H1 (cell line): ENCODE measurements at regions not wholly inside any gene's neighbourhood (a gene's known extent, or its start where the extent isn't known, plus 50 kb on each side); places are given as distances from the start of the nearest gene placed in this dataset.

Source experiments
- CTCF ChIA-PET: fragments of 300-600 bp; sonication (Branson Sonifier 250); formaldehyde crosslinking; loops from one replicate; lab custom pipeline; 2021; ENCODE audit not compliant: partially characterized antibody; lab: Charles Lee
- POLR2A ChIA-PET: fragments of 300-600 bp; sonication (Branson Sonifier 250); formaldehyde crosslinking; loops from one replicate; lab custom pipeline; 2021; ENCODE audit warnings: inconsistent platforms; ENCODE audit not compliant: partially characterized antibody; lab: Charles Lee
- DNase-seq, 2 experiments: peaks; one replicate each; pipeline versions ENCODE4 v3.0.0 to v3.0.0-alpha.2; 2010 to 2022; ENCODE audit warnings: low spot score in 2 of 2, low read depth in 1 of 2, mixed read lengths in 1 of 2
- FAIRE-seq: peaks from 2 replicates; lab custom pipeline; 2011; peaks lifted over from hg19 to GRCh38; lab: Jason Lieb, UNC
- H2AFZ ChIP-seq: 2 replicates; pipeline ENCODE4 v1.8.1; 2012; ENCODE audit warnings: low read length, inconsistent platforms
- H2AK5ac ChIP-seq: 2 replicates; pipeline ENCODE4 v1.6.1; 2013; ENCODE audit warnings: low read depth, low read length
- H2BK120ac ChIP-seq: replicated peaks from 2 replicates; pipeline ENCODE3; 2013; ENCODE audit warnings: low read depth, low read length, inconsistent platforms
- H2BK12ac ChIP-seq: 2 replicates; pipeline ENCODE4 v1.6.1; 2013; ENCODE audit warnings: low read depth, low read length
- H2BK15ac ChIP-seq: 2 replicates; pipeline ENCODE4 v1.6.1; 2013; ENCODE audit warnings: low read length
- H2BK20ac ChIP-seq: 2 replicates; pipeline ENCODE4 v1.6.1; 2013; ENCODE audit warnings: low read length
- H2BK5ac ChIP-seq: 2 replicates; pipeline ENCODE4 v1.6.1; 2013; ENCODE audit warnings: low read depth, low read length
- H3K14ac ChIP-seq: 2 replicates; pipeline ENCODE4 v1.6.1; 2013; ENCODE audit warnings: inconsistent platforms; ENCODE audit not compliant: insufficient read length
- H3K18ac ChIP-seq: 2 replicates; pipeline ENCODE4 v1.6.1; 2013; ENCODE audit warnings: low read length; ENCODE audit errors: extremely low read depth
- H3K23ac ChIP-seq: 2 replicates; pipeline ENCODE4 v1.6.1; 2013; ENCODE audit warnings: inconsistent platforms; ENCODE audit not compliant: insufficient read length
- H3K23me2 ChIP-seq: 2 replicates; pipeline ENCODE4 v1.6.1; 2013; ENCODE audit warnings: low read depth, low read length
- H3K27ac ChIP-seq: 2 replicates; pipeline ENCODE4 v1.6.1; 2011; ENCODE audit warnings: low read depth, low read length, inconsistent platforms
- H3K27me3 ChIP-seq, 4 experiments: replicated peaks in 1 of 4; 1 replicate in 1 of 4; 2 replicates in 3 of 4; pipeline versions ENCODE4 v1.6.1 to v1.8.1; 2011 to 2013; ENCODE audit warnings: low read length in 3 of 4, mild to moderate bottlenecking in 3 of 4, inconsistent platforms in 2 of 4, mixed read lengths in 2 of 4, moderate library complexity in 1 of 4; ENCODE audit not compliant: control insufficient read depth in 3 of 4, insufficient read depth in 3 of 4; ENCODE audit errors: extremely low read depth in 1 of 4
- H3K36me3 ChIP-seq, 4 experiments: 2 replicates each; pipeline versions ENCODE4 v1.6.1 to v1.8.1; 2011 to 2013; ENCODE audit warnings: mild to moderate bottlenecking in 4 of 4, low read length in 3 of 4, moderate library complexity in 2 of 4, control low read depth in 1 of 4, inconsistent platforms in 1 of 4; ENCODE audit not compliant: insufficient read depth in 4 of 4, control insufficient read depth in 2 of 4
- H3K4ac ChIP-seq: replicated peaks from 2 replicates; pipeline ENCODE3; 2013; ENCODE audit warnings: low read length, low read depth, mixed read lengths, inconsistent platforms; ENCODE audit not compliant: insufficient read length
- H3K4me1 ChIP-seq, 4 experiments: replicated peaks in 1 of 4; 1 replicate in 1 of 4; 2 replicates in 3 of 4; pipeline versions ENCODE4 v1.6.1 to v1.8.1; 2011 to 2013; ENCODE audit warnings: low read length in 3 of 4, inconsistent platforms in 2 of 4, mixed read lengths in 1 of 4; ENCODE audit not compliant: insufficient read depth in 4 of 4, control insufficient read depth in 3 of 4
- H3K4me2 ChIP-seq, 2 experiments: 2 replicates each; pipeline versions ENCODE4 v1.6.1 to v1.8.1; 2011 to 2013; ENCODE audit warnings: low read depth in 2 of 2, low read length in 2 of 2, control low read depth in 1 of 2, inconsistent platforms in 1 of 2, mild to moderate bottlenecking in 1 of 2; ENCODE audit not compliant: insufficient read depth in 1 of 2
- H3K4me3 ChIP-seq, 4 experiments: fragments of 200-600, 300-600 bp in 1 of 4; sonication (generic), shearing (Covaris generic), sonication (Bioruptor Twin) in 1 of 4; 2 replicates each; pipeline versions ENCODE4 v1.5.1 to v1.8.1; 2011 to 2016; ENCODE audit warnings: low read length in 4 of 4, low read depth in 3 of 4, control low read depth in 2 of 4, inconsistent platforms in 2 of 4, mild to moderate bottlenecking in 2 of 4, mixed read lengths in 1 of 4, moderate library complexity in 1 of 4; ENCODE audit not compliant: insufficient read depth in 2 of 4; ENCODE audit errors: extremely low read depth in 1 of 4
- H3K56ac ChIP-seq: replicated peaks from 2 replicates; pipeline ENCODE3; 2013; ENCODE audit warnings: low read depth, mild to moderate bottlenecking, mixed read lengths, low read length, inconsistent platforms; ENCODE audit not compliant: insufficient read length
- H3K79me1 ChIP-seq: 2 replicates; pipeline ENCODE4 v1.6.1; 2013; ENCODE audit warnings: low read depth, low read length, control low read depth
- H3K79me2 ChIP-seq, 2 experiments: 2 replicates each; pipeline versions ENCODE4 v1.6.1 to v1.8.1; 2012 to 2013; ENCODE audit warnings: low read length in 2 of 2, mild to moderate bottlenecking in 2 of 2, inconsistent platforms in 1 of 2; ENCODE audit not compliant: insufficient read depth in 2 of 2, control insufficient read depth in 1 of 2
- H3K9ac ChIP-seq, 4 experiments: replicated peaks in 1 of 4; 1 replicate in 1 of 4; 2 replicates in 3 of 4; pipeline versions ENCODE4 v1.6.1 to v1.8.1; 2011 to 2013; ENCODE audit warnings: low read depth in 3 of 4, low read length in 3 of 4, control low read depth in 2 of 4, mild to moderate bottlenecking in 2 of 4, moderate library complexity in 2 of 4, inconsistent platforms in 1 of 4; ENCODE audit errors: extremely low read depth in 1 of 4
- H3K9me3 ChIP-seq, 2 experiments: 2 replicates each; pipeline versions ENCODE4 v1.6.1 to v1.8.1; 2012 to 2013; ENCODE audit warnings: mild to moderate bottlenecking in 2 of 2, moderate library complexity in 2 of 2, control low read depth in 1 of 2, inconsistent platforms in 1 of 2, low read depth in 1 of 2, low read length in 1 of 2, mixed read lengths in 1 of 2; ENCODE audit not compliant: insufficient read depth in 2 of 2
- H4K20me1 ChIP-seq, 2 experiments: replicated peaks in 1 of 2; 2 replicates each; pipeline versions ENCODE3 to v1.8.1; 2011 to 2013; ENCODE audit warnings: inconsistent platforms in 2 of 2, low read length in 2 of 2, mild to moderate bottlenecking in 1 of 2; ENCODE audit not compliant: insufficient read depth in 2 of 2, control insufficient read depth in 1 of 2
- H4K5ac ChIP-seq: 2 replicates; pipeline ENCODE4 v1.6.1; 2013; ENCODE audit warnings: low read length, low read depth, mixed read lengths, inconsistent platforms; ENCODE audit not compliant: insufficient read length
- H4K8ac ChIP-seq: 2 replicates; pipeline ENCODE4 v1.8.0; 2013; ENCODE audit warnings: mild to moderate bottlenecking, moderate library complexity, low read length, inconsistent platforms; ENCODE audit not compliant: insufficient read depth; ENCODE audit errors: extremely low read depth
- H4K91ac ChIP-seq: replicated peaks from 2 replicates; pipeline ENCODE3; 2013; ENCODE audit warnings: low read length, mixed read lengths, inconsistent platforms; ENCODE audit not compliant: insufficient read length
- CHD1 ChIP-seq: IDR thresholded peaks from 2 replicates; pipeline ENCODE4 v1.6.1; 2012; ENCODE audit warnings: low read depth, low read length, improper control_type of control experiment
- CREB1 ChIP-seq: IDR thresholded peaks from 2 replicates; pipeline ENCODE4 v1.6.1; 2012; ENCODE audit warnings: inconsistent platforms
- CTBP2 ChIP-seq: IDR thresholded peaks from 2 replicates; pipeline ENCODE4 v1.7.0; 2011; ENCODE audit warnings: borderline replicate concordance, mild to moderate bottlenecking, moderate library complexity, mixed read lengths, low read length; ENCODE audit not compliant: insufficient read depth, insufficient read length
- FOSL1 ChIP-seq: IDR thresholded peaks from 2 replicates; pipeline ENCODE4 v1.6.1; 2011; ENCODE audit warnings: mild to moderate bottlenecking, low read depth, low read length, moderate library complexity; ENCODE audit not compliant: insufficient read depth
- HDAC6 ChIP-seq: IDR thresholded peaks from one replicate; pipeline ENCODE4 v1.7.1; 2012; ENCODE audit warnings: low read depth, mild to moderate bottlenecking, inconsistent platforms, low read length, moderate library complexity
- JUN ChIP-seq: IDR thresholded peaks from 2 replicates; pipeline ENCODE4 v1.6.1; 2011; ENCODE audit warnings: low read depth, mild to moderate bottlenecking, improper control_type of control experiment, low read length
- KDM4A ChIP-seq: IDR thresholded peaks from one replicate; pipeline ENCODE4 v1.7.1; 2012; ENCODE audit warnings: low read depth, mild to moderate bottlenecking, moderate library complexity, low read length, inconsistent platforms; ENCODE audit not compliant: severe bottlenecking
- MAX ChIP-seq: IDR thresholded peaks from 2 replicates; pipeline ENCODE4 v1.6.1; 2012; ENCODE audit warnings: inconsistent platforms
- NANOG ChIP-seq: IDR thresholded peaks from 2 replicates; pipeline ENCODE4 v1.6.1; 2011; ENCODE audit warnings: low read length, low read depth, mild to moderate bottlenecking, inconsistent platforms; ENCODE audit not compliant: insufficient read depth, poor library complexity, severe bottlenecking
- NRF1 ChIP-seq: IDR thresholded peaks from 2 replicates; pipeline ENCODE4 v1.6.1; 2011; ENCODE audit warnings: mild to moderate bottlenecking, low read depth, low read length, improper control_type of control experiment
- RAD21 ChIP-seq, 2 experiments: IDR thresholded peaks in 1 of 2; conservative IDR thresholded peaks in 1 of 2; 2 replicates each; pipeline ENCODE4 v1.6.1; 2011; ENCODE audit warnings: low read depth in 2 of 2, low read length in 2 of 2, improper control_type of control experiment in 1 of 2, inconsistent platforms in 1 of 2, mild to moderate bottlenecking in 1 of 2, moderate library complexity in 1 of 2
- USF2 ChIP-seq: IDR thresholded peaks from 2 replicates; pipeline ENCODE4 v1.6.1; 2011; ENCODE audit warnings: low read length, improper control_type of control experiment
- YY1 ChIP-seq: IDR thresholded peaks from 2 replicates; pipeline ENCODE4 v1.6.1; 2011; ENCODE audit warnings: low read depth, mild to moderate bottlenecking, low read length
- WGBS, 2 experiments: shearing (Covaris generic) in 1 of 2; methylation state at CpG; one replicate each; pipeline versions ENCODE4 v1.1.6 to v1.1.7; 2013 to 2015; ENCODE audit warnings: low lambda C conversion rate in 2 of 2, mixed read lengths in 2 of 2, inconsistent platforms in 1 of 2, low coverage in 1 of 2, missing lambda C conversion rate in 1 of 2; ENCODE audit not compliant: insufficient replicate concordance in 2 of 2, insufficient coverage in 1 of 2, insufficient read length in 1 of 2; ENCODE audit errors: extremely low coverage in 1 of 2, missing lambda C conversion rate in 1 of 2; 5-methylcytosine and 5-hydroxymethylcytosine counted together

DNA sequence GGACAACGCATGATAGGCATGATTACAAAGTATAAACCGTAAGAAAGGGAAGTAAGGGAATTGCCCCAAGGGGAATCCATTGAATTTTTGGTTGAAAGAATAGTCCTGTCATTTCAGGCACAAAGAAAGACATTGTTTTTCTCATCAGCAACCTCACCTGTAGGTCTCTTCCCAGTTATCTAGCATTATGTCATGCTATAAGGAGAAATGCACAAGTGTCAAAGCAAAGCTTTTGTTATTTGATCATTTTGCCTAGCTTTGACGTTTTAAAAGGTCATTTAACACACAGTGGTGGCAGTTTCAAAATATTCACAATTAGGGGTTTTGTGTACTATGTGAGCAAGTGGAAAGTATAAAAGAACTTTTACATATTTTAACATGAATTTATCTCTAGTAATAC is 796.2 kb upstream of the MIR17HG start:
- ChIA-PET POLR2A (no interaction called here), CTCF (no interaction called here)
- Histone ChIP-seq H2AK5ac (no peak overlapping the region), H3K23me2 (no peaks in the 10 kb centered on the region), H3K9me3 (peaks cover 14 to 22% of the 10 kb centered on the region in 2 experiments), H3K4ac (no peak overlapping the region), H4K8ac (no peak overlapping the region), H3K27me3 (no peaks in the 10 kb centered on the region), H3K79me1 (no peaks in the 10 kb centered on the region), H2AFZ (no peak overlapping the region; the same call in 1 of the 2 replicates), H3K36me3 (0 out of 8 replicates have a peak, but pooled peaks cover 0 to 3% (median 0%) of the 10 kb centered on the region in 4 experiments), H4K91ac (no peak overlapping the region), H2BK5ac (no peak overlapping the region), H4K5ac (no peak overlapping the region), H3K9ac (no peak overlapping the region), H3K4me1 (no peaks in the 10 kb centered on the region), H3K14ac (no peak overlapping the region), H3K23ac (no peak overlapping the region), H3K56ac (no peak overlapping the region), H4K20me1 (no peaks in the 10 kb centered on the region), H3K18ac (no peak overlapping the region), H2BK20ac (no peak overlapping the region), H3K79me2 (no peaks in the 10 kb centered on the region), H2BK12ac (no peak overlapping the region), H3K4me3 (no peak overlapping the region), H3K4me2 (no peak overlapping the region), H2BK15ac (no peak overlapping the region), H2BK120ac (no peak overlapping the region), H3K27ac (no peak overlapping the region)
- DNase-seq (no peak), FAIRE-seq (no peak)
- WGBS, 2 experiments, result 86% methylated on average over 3 of the region's 3 CpGs; no CpG with 5 or more reads in 1 of the 2 experiments
- TF ChIP-seq RAD21 (IDR thresholded peaks at IDR 0.05 in 1 of 2, conservative IDR thresholded peaks at IDR 0.05 in 1 of 2; ENCODE audit: low read depth in 2 of 2, low read length in 2 of 2) (no peak), MAX (no peak), CREB1 (no peak), CTBP2 (no peak), USF2 (no peak), NRF1 (no peak), YY1 (no peak), KDM4A (no peak), CHD1 (no peak), NANOG (no peak), JUN (no peak), HDAC6 (no peak), FOSL1 (no peak)
